ENCODE measurements at regions not wholly inside any gene's neighbourhood (a gene's known extent, or its start where the extent isn't known, plus 50 kb on each side); places are given as distances from the start of the nearest gene placed in this dataset.
"Not testable (repeated sequence)": the region's sequence is repeated elsewhere in the genome, so short reads cannot be mapped to it uniquely, and the experiment has no call there.

DNA sequence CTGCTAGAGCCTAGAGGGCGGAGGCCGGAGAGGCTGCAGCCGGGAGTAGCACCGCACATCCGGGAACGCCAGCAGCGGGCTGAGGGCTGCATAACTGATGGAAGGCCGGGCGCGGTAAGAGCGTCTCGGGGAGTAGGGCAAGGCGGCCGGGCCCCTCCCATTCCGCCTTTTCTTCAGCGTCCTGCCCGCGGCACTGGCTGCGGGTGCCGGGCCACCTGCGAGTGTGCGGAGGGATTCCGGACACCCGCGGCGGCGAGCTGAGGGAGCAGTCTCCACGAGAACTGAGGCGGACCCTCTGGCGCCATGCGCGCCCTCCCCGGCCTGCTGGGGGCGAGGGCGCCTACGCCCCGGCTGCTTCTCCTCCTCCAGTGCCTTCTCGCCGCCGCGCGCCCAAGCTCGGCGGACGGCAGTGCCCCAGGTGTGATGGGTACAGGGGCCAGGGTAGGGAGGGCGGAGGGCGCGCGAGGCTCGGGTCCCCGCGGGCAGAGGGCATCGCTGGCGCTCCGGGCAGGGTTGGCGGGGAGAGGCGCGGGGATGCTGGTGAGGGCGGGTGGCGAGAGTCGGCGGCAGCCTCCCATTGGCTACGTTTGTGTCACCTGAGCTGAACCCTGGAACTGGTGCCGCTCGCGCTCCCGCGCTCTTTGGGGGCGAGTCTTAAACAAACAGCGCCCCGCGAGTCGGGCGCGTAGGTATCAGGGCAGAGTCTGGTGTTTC, 334.4 kb downstream of the SRGAP2C start:
- peak; percentile 66 for DNase-seq

DNA sequence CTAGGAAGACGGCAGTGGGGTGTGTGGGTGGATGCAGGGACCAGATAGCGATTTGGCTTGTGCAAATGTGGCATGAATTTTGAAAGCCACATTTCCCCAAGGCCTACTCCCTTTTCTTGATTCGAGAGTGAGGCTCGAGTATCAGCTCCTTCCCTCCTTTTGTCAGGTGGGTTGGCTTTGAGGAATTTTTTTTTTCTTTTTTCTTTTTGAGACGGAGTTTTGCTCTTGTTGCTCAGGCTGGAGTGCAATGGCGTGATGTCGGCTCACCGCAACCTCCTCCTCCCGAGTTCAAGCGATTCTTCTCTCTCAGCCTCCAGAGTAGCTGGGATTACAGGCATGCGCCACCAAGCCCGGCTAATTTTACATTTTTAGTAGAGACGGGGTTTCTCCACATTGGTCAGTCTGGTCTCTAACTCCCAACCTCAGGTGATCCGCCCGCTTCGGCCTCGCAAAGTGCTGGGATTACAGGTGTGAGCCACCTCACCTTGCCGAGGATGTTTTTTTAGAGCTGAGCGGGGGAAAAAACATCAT, 335.0 kb downstream of the SRGAP2C start:
- not testable (repeated sequence) for DNase-seq

DNA sequence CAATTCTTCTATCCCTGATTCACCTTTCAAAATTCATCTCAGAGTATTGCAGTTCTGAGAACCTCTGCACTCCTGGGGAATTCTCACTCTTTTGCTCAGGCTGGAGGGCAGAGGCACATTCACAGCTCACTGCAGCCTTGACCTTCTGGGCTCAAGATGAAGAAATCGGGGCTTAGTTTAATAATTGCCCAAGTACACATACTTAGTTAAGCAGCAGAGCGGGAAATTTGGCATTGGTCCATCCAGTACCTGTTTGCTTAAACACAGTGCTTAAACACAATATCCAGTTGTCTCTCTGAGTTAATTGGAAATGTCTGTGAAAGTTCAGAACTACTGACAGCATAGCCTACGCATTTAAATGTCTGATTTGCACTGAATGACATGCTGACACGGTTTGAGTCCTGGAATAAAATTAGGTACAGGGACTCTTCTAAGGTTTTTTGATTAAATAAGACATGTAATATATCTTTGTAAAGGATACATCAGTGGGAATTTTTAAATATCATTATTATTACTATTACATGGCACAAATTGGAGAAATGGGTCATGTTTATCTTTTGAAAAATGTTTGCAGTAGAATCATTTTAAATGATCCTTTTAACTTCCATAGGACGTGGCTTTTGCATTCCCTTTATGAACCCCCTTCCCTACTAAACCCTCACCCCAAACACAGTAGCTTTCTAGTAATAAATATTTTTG, 337.4 kb downstream of the SRGAP2C start:
- DNase-seq: no peak

DNA sequence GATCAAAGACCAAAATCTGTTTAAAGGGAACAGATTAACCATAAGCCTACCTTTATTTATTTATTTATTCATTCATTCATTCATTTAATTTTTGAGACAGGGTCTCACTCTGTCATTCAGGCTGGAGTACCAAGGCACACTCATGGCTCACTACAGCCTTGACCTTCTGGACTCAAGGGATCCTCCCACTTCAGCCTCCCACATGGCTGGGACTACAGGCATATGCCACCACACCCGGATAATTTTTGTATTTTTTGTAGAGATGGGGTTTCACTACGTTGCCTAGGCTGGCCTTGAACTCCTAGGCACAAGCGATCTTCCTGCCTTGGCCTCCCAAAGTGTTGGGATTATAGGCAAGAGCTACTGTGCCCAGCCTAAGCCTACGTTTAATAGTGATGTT, 338.3 kb downstream of the SRGAP2C start:
- not testable (repeated sequence) for DNase-seq

DNA sequence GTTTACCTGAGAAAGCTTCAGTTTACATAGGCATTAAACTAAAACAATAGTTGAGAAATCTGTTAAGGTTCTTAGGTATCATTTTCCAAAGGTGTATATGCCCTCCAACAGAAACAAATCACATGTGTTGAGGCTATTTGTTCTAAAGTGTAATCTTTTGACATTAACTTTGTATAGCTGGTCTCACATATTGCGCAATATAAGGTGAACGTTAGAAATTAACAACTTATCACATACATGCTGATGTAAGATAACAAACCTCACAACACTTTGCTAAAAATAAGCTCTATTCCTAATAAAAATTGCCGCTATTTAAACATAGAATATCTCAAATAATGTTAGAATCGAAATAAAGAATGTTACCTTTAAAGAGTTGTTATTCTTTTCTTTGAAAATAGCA, 340.6 kb downstream of the SRGAP2C start:
- DNase-seq: no peak

DNA sequence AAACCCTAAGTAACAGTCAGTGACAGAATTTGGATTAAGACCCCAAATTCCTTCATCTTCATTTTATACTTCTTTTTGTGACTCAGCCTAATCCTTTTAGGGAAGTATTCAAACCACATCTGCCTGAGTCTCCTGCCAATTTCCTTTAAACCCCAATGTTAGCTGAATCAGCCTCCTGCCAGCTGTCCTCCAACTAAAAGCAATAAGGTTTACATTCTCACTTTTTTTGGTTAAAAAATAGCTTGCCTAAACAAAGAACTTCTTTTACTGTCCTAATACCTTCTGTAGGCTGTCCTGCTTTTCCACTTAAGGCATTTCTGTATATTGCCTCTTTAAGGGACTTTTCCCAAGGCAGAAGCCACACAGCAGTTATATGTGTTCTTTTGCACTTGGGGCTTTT, 344.2 kb downstream of the SRGAP2C start:
- DNase-seq: not testable (repeated sequence)

DNA sequence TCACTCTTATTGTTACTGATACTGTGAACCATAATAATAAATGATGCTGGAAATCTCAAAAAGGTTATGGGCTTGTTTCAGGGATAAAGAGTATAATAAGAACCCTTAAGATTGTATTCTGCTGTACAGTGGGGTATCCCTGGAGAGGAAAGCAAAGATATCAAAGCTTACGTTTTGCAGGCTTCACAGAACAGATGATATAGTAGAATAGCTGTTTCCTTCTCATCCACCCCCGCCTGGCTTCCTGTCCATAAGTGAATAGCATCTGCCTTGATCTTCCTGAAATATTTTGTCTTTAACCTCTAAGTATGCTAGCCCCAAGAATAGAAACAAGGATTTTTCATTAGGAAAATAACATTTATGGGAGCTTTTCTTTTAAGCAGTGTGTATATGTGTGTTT, 345.3 kb downstream of the SRGAP2C start:
- DNase-seq: not testable (repeated sequence)

DNA sequence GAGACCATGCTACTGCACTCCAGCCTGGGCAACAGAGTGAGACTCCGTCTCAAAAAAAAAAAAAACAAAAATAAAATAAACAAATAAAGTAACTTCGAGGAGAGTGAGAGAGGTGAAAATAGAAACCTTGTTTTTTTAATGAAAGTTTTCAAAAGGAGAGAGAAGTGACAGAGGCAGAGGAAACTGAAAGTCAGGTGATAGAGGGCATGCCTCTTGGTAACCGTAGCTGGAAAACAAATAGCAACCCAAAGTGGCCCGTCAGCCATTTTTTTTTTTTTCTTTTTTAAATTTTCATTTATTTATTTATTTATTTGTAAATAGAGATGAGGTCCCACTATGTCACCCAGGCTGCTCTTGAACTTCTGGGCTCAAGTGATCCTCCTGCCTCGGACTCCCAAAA, 347.0 kb downstream of the SRGAP2C start:
- not testable (repeated sequence) for DNase-seq

DNA sequence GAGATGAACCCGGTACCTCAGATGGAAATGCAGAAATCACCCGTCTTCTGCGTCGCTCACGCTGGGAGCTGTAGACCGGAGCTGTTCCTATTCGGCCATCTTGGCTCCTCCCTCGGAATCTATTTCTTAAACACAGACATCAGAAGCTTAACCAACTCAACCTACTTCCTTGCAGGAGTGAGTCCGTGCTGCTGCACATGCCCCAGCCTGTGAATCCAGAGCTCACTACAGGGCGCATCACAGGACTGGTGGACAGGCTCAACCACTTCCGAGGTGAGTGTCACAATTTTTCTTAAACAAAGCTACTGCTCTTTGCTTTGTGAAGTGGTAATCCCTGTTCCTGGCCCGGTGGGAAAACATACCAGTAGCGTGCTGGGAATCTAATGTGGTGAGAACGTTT, 353.4 kb downstream of the SRGAP2C start:
- DNase-seq: not testable (repeated sequence)

DNA sequence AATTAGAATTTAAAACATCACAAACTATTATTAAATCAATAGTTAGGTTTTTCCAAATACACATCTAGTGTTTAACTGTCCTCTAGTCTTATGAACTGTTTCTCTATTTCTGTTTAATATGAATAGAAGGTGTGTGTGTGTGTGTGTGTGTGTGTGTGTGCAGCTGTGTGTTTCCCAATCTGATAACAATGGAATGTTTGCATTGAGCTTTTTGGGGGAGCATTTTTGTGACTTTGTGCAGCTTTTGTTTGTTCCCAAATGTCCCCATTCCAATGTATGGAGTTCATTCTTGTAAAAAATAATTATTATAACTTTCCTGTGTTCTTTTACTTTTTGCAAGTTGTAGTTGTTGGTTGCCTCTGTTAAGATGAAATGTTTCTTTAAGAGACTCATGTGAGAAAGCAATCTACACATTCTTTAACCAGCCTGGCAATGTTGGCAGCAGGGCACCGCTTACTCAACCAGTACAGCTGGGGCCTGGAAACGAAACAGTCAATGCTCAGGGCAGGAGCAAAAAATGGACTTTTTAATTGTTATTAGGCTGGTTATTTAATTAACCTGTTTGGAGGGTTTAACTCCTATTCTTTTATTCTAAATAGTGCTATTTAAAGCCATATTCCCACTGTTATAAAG, 354.3 kb downstream of the SRGAP2C start:
- DNase-seq: no peak

DNA sequence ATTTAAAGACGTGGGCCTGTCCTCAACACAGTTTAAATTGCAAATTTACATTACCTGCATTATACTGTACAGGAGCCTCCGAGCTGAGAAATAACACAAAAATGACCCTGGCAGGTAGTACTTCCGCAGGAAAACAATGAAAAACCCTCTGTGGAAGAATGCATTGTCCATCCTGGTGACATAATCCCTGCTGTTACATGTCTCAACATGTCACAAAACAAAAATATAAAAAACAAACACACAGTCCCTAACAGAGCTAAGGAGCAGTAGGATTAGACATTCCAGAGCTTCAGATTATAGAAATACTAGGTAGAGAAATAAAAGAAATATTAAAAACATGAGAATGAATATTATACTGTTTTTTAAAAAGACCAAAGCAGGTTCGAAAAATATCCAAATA, 359.2 kb downstream of the SRGAP2C start:
- not testable (repeated sequence) for DNase-seq

DNA sequence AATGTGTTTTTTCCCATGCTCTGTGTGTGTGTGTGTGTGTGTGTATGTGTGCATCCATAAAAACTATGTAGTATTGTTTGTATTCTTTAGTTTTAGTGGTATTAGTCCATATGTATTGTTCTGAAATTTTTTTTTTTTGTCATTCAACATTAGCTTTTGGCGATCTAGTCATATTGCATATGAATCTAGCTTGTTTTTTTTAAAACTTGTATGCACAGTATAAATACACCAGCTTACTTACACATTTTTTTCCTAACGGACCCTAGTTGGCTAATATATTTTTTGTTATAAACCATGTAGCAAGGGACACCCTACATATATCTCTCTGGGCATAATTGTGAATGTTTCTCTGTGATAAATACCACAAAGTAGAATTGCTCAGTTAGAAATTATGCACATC, 359.7 kb downstream of the SRGAP2C start:
- no peak for DNase-seq

DNA sequence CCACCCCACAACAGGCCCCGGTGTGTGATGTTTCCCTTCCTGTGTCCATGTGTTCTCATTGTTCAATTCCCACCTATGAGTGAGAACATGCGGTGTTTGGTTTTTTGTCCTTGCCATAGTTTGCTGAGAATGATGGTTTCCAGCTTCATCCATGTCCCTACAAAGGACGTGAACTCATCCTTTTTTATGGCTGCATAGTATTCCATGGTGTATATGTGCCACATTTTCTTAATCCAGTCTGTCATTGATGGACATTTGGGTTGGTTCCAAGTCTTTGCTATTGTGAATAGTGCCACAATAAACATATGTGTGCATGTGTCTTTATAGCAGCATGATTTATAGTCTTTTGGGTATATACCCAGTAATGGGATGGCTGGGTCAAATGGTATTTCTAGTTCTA, 361.1 kb downstream of the SRGAP2C start:
- DNase-seq: not testable (repeated sequence)

DNA sequence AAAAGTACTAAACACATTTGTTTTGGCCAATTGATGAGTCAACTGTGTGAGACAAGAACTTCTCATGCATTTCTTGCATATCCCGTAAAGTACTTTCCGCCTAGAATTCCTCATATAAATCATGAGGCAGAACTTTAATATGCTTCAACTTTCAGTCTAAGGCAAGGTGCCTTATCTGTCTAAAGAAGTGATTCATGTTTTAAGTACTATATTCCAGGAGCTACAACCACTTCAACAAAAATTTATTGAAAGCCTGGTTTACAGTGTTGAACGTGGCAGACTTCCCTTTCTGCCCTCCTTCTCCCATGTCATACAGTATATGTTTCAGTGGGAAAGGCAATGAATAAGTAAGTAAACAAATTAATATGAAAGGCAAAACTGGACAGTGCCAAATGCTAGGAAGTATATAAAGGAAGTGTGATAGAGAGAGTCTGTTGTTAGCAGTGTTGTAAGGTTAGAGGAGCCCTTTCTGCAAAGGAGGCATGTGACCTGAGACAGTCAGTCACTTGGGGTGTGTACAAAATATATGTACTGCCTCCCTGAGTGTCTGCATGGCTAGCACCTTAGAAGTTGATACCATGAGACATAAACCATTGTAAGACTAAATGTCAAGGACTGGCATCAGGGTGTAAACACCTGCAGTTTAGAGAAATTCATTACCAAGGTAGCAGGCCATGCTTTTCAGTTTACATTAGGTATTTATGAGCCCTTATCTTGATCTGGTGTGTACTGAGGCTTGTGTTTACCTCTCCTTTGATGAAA, 362.2 kb downstream of the SRGAP2C start:
- DNase-seq: no peak

DNA sequence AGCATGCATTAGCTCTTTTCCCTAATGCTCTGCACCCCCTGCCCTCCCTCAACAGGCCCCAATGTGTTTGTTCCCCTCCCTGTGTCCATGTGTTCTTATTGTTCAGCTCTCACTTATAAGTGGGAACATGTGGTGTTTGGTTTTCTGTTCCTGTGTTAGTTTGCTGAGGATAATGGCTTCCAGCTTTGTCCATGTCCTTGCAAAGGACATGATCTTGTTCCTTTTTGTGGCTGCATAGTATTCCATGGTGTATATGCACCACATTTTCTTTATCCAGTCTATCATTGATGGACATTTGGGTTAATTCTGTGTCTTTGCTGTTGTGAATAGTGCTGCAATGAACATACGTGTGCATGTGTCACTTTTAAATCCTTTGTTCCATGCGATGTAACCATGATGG, 363.0 kb downstream of the SRGAP2C start:
- DNase-seq: not testable (repeated sequence)

DNA sequence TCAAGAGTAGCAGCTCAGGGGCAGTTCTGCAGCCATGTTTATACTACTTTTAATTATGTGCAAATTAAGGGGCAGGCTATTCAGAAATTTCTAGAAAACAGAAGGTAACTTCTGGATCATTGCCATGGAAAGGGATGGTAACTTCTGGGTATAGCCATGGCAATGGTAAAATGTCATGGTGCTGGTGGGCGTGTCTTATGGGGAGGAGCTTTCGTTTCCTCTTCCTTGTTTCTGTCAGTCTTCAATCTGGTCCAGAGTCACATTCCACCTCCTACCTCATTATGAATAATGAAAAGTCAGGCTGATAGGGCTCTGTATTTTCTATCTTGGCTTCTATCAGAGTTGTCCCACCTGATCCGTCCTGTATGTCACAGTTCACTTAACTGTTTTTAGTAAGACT, 366.0 kb downstream of the SRGAP2C start:
- not testable (repeated sequence) for DNase-seq

DNA sequence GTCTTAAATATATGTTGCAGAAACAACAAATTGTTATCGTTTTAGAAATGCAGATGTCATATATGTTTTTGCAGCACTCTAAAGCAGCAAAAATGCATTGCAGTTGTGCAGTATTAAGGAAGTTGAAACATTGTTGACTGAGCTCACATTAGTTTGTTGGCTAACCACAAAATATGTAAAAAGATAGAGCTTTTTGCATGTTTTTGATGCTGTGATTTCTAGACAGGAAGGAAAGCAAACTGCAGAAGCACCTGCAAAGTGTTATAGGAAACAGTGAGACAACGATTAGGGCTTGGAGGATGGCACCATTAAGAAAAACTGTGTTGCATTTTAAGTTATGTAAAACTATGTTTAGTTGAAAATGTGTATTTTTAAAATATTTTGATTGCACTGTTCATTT, 366.7 kb downstream of the SRGAP2C start:
- DNase-seq: not testable (repeated sequence)

DNA sequence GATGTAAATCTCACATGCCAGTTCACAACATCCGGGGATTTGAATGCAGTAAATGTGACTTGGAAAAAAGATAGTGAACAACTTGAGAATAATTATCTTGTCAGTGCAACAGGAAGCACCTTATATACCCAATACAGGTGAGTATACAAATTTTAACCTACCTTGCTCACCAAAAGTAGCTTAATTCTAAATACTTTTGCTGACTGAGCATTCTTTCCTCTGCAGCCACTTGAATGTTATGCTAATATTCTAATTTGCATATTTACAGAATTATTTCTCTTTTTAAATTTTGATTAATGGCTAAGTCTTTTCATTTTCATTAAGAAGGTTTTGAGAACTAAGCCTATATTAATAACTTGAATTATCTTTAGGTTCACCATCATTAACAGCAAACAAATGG, 371.8 kb downstream of the SRGAP2C start:
- not testable (repeated sequence) for DNase-seq

DNA sequence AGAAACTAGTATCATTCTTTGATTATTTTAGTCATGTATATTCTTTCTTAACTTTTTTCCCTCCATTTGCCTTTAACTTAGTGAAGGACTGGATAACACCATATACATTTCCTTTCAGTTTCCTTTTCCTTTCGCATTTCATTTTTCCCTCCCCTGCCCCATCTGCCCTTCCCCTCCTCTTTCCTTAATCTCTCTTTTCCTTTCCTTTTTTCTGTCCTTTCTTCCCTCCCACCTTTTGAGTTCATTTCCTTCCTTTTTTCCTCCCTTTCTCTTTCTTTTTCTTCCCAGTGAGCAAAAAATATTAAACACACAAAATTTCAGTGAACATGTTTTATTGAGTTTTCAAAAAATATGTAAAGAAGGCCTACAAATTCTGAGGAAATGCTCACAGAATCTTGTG, 373.3 kb downstream of the SRGAP2C start:
- DNase-seq: not testable (repeated sequence)

DNA sequence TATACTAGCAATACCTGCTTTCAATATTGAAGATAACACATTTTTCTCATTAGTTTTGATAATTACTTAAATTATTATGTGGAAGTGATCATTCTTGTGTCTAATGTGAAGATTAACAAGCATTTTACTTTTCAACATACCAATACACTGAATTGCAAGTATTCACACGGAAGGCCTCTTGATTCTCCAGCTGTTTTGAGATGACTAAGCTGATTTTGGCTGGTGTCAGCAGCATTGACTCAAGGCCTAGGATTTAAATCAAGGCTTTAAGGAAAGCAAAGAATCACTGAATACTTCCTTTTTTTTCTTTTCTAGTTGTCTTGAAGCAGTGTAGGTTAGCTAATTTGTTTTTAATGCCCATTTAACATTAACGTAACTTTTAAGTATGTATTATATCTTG, 373.7 kb downstream of the SRGAP2C start:
- no peak for DNase-seq

DNA sequence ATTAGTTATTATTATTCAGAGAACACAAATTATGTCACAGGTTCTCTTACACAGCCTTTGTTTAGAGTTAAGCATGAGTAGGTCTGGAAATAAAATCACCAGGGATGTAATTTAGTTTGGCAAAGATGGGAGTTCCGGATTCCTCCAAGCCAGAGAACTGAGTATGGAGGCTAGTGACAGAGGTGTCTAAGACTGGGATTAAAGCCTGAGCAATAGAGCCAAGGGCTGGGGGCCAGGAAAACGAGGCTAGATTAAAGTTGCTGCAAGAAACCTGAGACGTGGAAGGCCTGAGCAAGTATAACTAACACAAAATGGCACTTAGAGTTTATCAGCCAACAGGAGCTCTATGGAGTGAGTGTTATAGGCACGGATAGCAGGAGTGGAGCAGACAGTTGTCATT, 381.6 kb downstream of the SRGAP2C start:
- DNase-seq: no peak

DNA sequence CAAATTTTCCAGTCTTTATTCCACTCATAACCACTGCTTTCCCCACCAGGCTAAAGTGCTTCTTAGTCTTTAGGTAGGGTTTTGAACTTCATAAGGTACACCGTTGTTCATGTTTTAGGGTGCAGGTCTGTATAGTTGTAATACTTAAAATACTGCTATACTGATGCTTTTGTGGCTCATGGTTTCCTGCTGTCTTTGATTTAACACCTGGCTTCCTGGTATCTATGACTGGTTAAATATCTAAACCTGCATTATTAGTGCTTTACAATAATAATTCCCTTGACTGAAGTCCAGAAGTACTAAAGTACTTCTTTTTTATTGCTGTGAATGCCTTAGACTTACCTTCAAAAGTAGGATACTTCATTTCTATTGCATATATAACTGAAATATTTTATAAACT, 384.7 kb downstream of the SRGAP2C start:
- no peak for DNase-seq

All from effector CD8-positive, alpha-beta T cell (primary cell).